SHP77 treated with DMSO at 0.1 percent for 48 hours (cell line): ENCODE measurements at regions not wholly inside any gene's neighbourhood (a gene's known extent, or its start where the extent isn't known, plus 50 kb on each side); places are given as distances from the start of the nearest gene placed in this dataset.
A peak's percentile ranks its signal among the peaks of the same experiment; 100 is the strongest.

Experiments used
- DNase-seq: peaks from one replicate; lab custom pipeline; 2025; lab: John Stamatoyannopoulos, UW

GRCh38 chr1:29868944-29869343 is 632.6 kb downstream of the PTPRU start:
- DNase-seq: no peak

- no peak for DNase-seq
Observed at GRCh38 chr1:29868096-29868495, 631.8 kb downstream of the PTPRU start.

GRCh38 chr1:29865051-29865450 is 628.7 kb downstream of the PTPRU start:
- no peak for DNase-seq

GRCh38 chr1:29864431-29865022 is 628.2 kb downstream of the PTPRU start:
- DNase-seq: no peak

GRCh38 chr1:29861922-29862321 is 625.6 kb downstream of the PTPRU start:
- no peak for DNase-seq

GRCh38 chr1:29861446-29861845 is 625.1 kb downstream of the PTPRU start:
- DNase-seq: no peak

GRCh38 chr1:29860681-29861080 is 624.4 kb downstream of the PTPRU start:
- DNase-seq: no peak

- no peak for DNase-seq
Observed at GRCh38 chr1:29860056-29860455, 623.7 kb downstream of the PTPRU start.

GRCh38 chr1:29859126-29859525 is 622.8 kb downstream of the PTPRU start:
- no peak for DNase-seq

GRCh38 chr1:29858646-29859045 is 622.3 kb downstream of the PTPRU start:
- no peak for DNase-seq

GRCh38 chr1:29856340-29857114 is 620.2 kb downstream of the PTPRU start:
- DNase-seq: no peak

- DNase-seq: no peak
Observed at GRCh38 chr1:29855561-29856160, 619.3 kb downstream of the PTPRU start.

GRCh38 chr1:29854700-29855276 is 618.5 kb downstream of the PTPRU start:
- no peak for DNase-seq

GRCh38 chr1:29853716-29854330 is 617.5 kb downstream of the PTPRU start:
- no peak for DNase-seq

GRCh38 chr1:29852248-29852647 is 615.9 kb downstream of the PTPRU start:
- DNase-seq: no peak

GRCh38 chr1:29851691-29852090 is 615.4 kb downstream of the PTPRU start:
- DNase-seq: no peak

- DNase-seq: no peak
Observed at GRCh38 chr1:29849991-29850757, 613.9 kb downstream of the PTPRU start.

- peak; percentile 34 for DNase-seq
Observed at GRCh38 chr1:29849038-29849750, 612.9 kb downstream of the PTPRU start.

- no peak for DNase-seq
Observed at GRCh38 chr1:29845910-29846309, 609.6 kb downstream of the PTPRU start.

- DNase-seq: no peak
Observed at GRCh38 chr1:29842130-29842529, 605.8 kb downstream of the PTPRU start.

GRCh38 chr1:29839726-29840125 is 603.4 kb downstream of the PTPRU start:
- DNase-seq: no peak
